ENCODE measurements at regions not wholly inside any gene's neighbourhood (a gene's known extent, or its start where the extent isn't known, plus 50 kb on each side); places are given as distances from the start of the nearest gene placed in this dataset.

- TF ChIP-seq CTCF (IDR thresholded peaks at IDR 0.05): no peak
- TF ChIP-seq POLR2A (IDR thresholded peaks at IDR 0.05): no peak
- TF ChIP-seq POLR2AphosphoS5 (IDR thresholded peaks at IDR 0.05): no peak
- TF ChIP-seq EP300 (IDR thresholded peaks at IDR 0.05): no peak
Measured at GRCh38 chr6:54619102-54619501, 227.5 kb upstream of the FAM83B start.
